Activated B cell treated with CpG ODN at 0.5 μM for 24 hours (primary cell): ENCODE measurements at regions not wholly inside any gene's neighbourhood (a gene's known extent, or its start where the extent isn't known, plus 50 kb on each side); places are given as distances from the start of the nearest gene placed in this dataset.

Source experiments
- ATAC-seq: fragments of 200-7000 bp; cut with Tn5 transposase; one replicate; pipeline ENCODE4 v1.10.0; 2021; ENCODE audit warnings: low read depth, mild to moderate bottlenecking, moderate library complexity
- CTCF ChIA-PET: fragments of 350-600 bp; sonication (Branson Sonifier 250); formaldehyde crosslinking; loops from one replicate; lab custom pipeline; 2021; ENCODE audit warnings: antibody characterized with exemption; lab: Charles Lee
- POLR2A ChIA-PET: fragments of 350-600 bp; sonication (Branson Sonifier 250); formaldehyde crosslinking; loops from one replicate; lab custom pipeline; 2021; ENCODE audit warnings: antibody characterized with exemption; lab: Charles Lee
- DNase-seq: peaks from one replicate; pipeline ENCODE4 v3.0.0; 2022
- H3K27ac Mint-ChIP-seq: one replicate; pipeline ENCODE4 v1.8.0; 2020; ENCODE audit warnings: mixed read lengths
- H3K27me3 Mint-ChIP-seq: one replicate; pipeline ENCODE4 v1.8.0; 2021; ENCODE audit warnings: mixed read lengths
- H3K36me3 Mint-ChIP-seq: one replicate; pipeline ENCODE4 v1.8.0; 2021; ENCODE audit warnings: low read depth, mixed read lengths
- H3K4me1 Mint-ChIP-seq: one replicate; pipeline ENCODE4 v1.8.0; 2021; ENCODE audit warnings: mixed read lengths
- H3K4me3 Mint-ChIP-seq: one replicate; pipeline ENCODE4 v1.8.0; 2020; ENCODE audit warnings: mild to moderate bottlenecking, mixed read lengths
- H3K9me3 Mint-ChIP-seq: one replicate; pipeline ENCODE4 v1.8.0; 2020; ENCODE audit warnings: mixed read lengths
- CTCF ChIP-seq: fragments of 200-600 bp; IDR thresholded peaks from one replicate; pipeline ENCODE4 v1.8.0; 2022; ENCODE audit warnings: antibody characterized with exemption, mild to moderate bottlenecking
- intact Hi-C: fragments of 100-400 bp; cut with micrococcal nuclease; formaldehyde crosslinking; loops from one replicate; pipeline ENCODE4 v1.15.1; 2024

- ChIA-PET CTCF (no interaction called here), POLR2A (no interaction called here)
- Mint-ChIP-seq H3K4me1 (no peaks in the 10 kb centered on the region), H3K9me3 (no peaks in the 10 kb centered on the region), H3K27ac (no peak overlapping the region), H3K36me3 (no peaks in the 10 kb centered on the region), H3K4me3 (no peak overlapping the region), H3K27me3 (peaks cover 8% of the 10 kb centered on the region)
- ATAC-seq (no peak), DNase-seq (no peak)
- no peak for TF ChIP-seq CTCF
- intact Hi-C loops, result loop anchor here (5.0 kb wide), 1 partner anchor 1171 kb away; no protein-coding TSS in a partner anchor
Measured at GRCh38 chr9:135343136-135343535, 136.4 kb upstream of the PPP1R26 start.

- TF ChIP-seq CTCF, result no peak
- intact Hi-C loops, result loop anchor here (5.0 kb wide), 1 partner anchor 1172 kb away; no protein-coding TSS in a partner anchor
- Mint-ChIP-seq H3K9me3 (no peaks in the 10 kb centered on the region), H3K27ac (no peak overlapping the region), H3K4me3 (no peak overlapping the region), H3K27me3 (peaks cover 8% of the 10 kb centered on the region), H3K36me3 (no peaks in the 10 kb centered on the region), H3K4me1 (no peaks in the 10 kb centered on the region)
- DNase-seq, result peak; percentile 34
- peak; percentile 28 for ATAC-seq
- POLR2A ChIA-PET, result no interaction called here
- CTCF ChIA-PET, result no interaction called here
Measured at GRCh38 chr9:135343837-135344522, 135.6 kb upstream of the PPP1R26 start.

- no peak for TF ChIP-seq CTCF
- intact Hi-C loops, result loop anchor here (5.0 kb wide), 1 partner anchor 1172 kb away; no protein-coding TSS in a partner anchor
- Mint-ChIP-seq H3K9me3 (no peaks in the 10 kb centered on the region), H3K4me1 (no peaks in the 10 kb centered on the region), H3K27ac (no peak overlapping the region), H3K4me3 (no peak overlapping the region), H3K36me3 (no peaks in the 10 kb centered on the region), H3K27me3 (peaks cover 8% of the 10 kb centered on the region)
- DNase-seq (no peak), ATAC-seq (no peak)
- ChIA-PET POLR2A (no interaction called here), CTCF (no interaction called here)
Measured at GRCh38 chr9:135344523-135344901, 135.1 kb upstream of the PPP1R26 start.

- ATAC-seq (no peak), DNase-seq (no peak)
- no peaks in the 10 kb centered on the region for H3K36me3 Mint-ChIP-seq
- ChIA-PET POLR2A (no interaction called here), CTCF (no interaction called here)
- peaks cover 8% of the 10 kb centered on the region for H3K27me3 Mint-ChIP-seq
- intact Hi-C loops, result loop anchor here (5.0 kb wide), 1 partner anchor 1173 kb away; no protein-coding TSS in a partner anchor
- no peak overlapping the region for H3K27ac Mint-ChIP-seq
- TF ChIP-seq CTCF, result no peak
- no peaks in the 10 kb centered on the region for H3K4me1 Mint-ChIP-seq
- no peaks in the 10 kb centered on the region for H3K9me3 Mint-ChIP-seq
- H3K4me3 Mint-ChIP-seq, result no peak overlapping the region
Measured at GRCh38 chr9:135344915-135345500, 134.6 kb upstream of the PPP1R26 start.

GRCh38 chr9:135345775-135346433 lies 133.7 kb upstream of the PPP1R26 start:
- H3K9me3 Mint-ChIP-seq, result no peaks in the 10 kb centered on the region
- ChIA-PET POLR2A (no interaction called here), CTCF (no interaction called here)
- ATAC-seq, result no peak
- H3K27me3 Mint-ChIP-seq, result peaks cover 8% of the 10 kb centered on the region
- no peak for TF ChIP-seq CTCF
- intact Hi-C loops, result no loop called here
- no peaks in the 10 kb centered on the region for H3K4me1 Mint-ChIP-seq
- no peak for DNase-seq
- H3K36me3 Mint-ChIP-seq, result no peaks in the 10 kb centered on the region
- H3K4me3 Mint-ChIP-seq, result no peak overlapping the region
- no peak overlapping the region for H3K27ac Mint-ChIP-seq
